ENCODE measurements at regions not wholly inside any gene's neighbourhood (a gene's known extent, or its start where the extent isn't known, plus 50 kb on each side); places are given as distances from the start of the nearest gene placed in this dataset.

- no peak for TF ChIP-seq CTCF (IDR thresholded peaks at IDR 0.05; ENCODE audit: low read depth, low read length, missing control alignments)
- H3K27me3 ChIP-seq (replicated peaks) = no peaks in the 10 kb centered on the region
- no peak overlapping the region for H3K4me3 ChIP-seq (ENCODE audit: low read depth, low read length)
- no peak for DNase-seq
- no peaks in the 10 kb centered on the region for H3K36me3 ChIP-seq (replicated peaks)
- in situ Hi-C loops (cut with HindIII; ENCODE audit: low pct_ligation_motif_present, low sequenced_read_pairs) = no loop called here
- no peak overlapping the region for H3K27ac ChIP-seq
Measured at GRCh38 chr5:144882739-144883283, 712.1 kb downstream of the KCTD16 start.

GRCh38 chr5:144880513-144880912, 709.8 kb downstream of the KCTD16 start:
- Histone ChIP-seq H3K27me3 (replicated peaks) (no peaks in the 10 kb centered on the region), H3K27ac (no peak overlapping the region), H3K36me3 (replicated peaks) (no peaks in the 10 kb centered on the region), H3K4me3 (ENCODE audit: low read depth, low read length) (no peak overlapping the region)
- no peak for DNase-seq
- no peak for TF ChIP-seq CTCF (IDR thresholded peaks at IDR 0.05; ENCODE audit: low read depth, low read length, missing control alignments)
- in situ Hi-C loops (cut with HindIII; ENCODE audit: low pct_ligation_motif_present, low sequenced_read_pairs) = no loop called here

- DNase-seq = no peak
- in situ Hi-C loops (cut with HindIII; ENCODE audit: low pct_ligation_motif_present, low sequenced_read_pairs) = no loop called here
- Histone ChIP-seq H3K27me3 (replicated peaks) (no peaks in the 10 kb centered on the region), H3K36me3 (replicated peaks) (no peaks in the 10 kb centered on the region), H3K27ac (no peak overlapping the region), H3K4me3 (ENCODE audit: low read depth, low read length) (no peak overlapping the region)
- TF ChIP-seq CTCF (IDR thresholded peaks at IDR 0.05; ENCODE audit: low read depth, low read length, missing control alignments) = no peak
Measured at GRCh38 chr5:144876990-144877389, 706.3 kb downstream of the KCTD16 start.

GRCh38 chr5:144873076-144873475, 702.4 kb downstream of the KCTD16 start:
- no peaks in the 10 kb centered on the region for H3K27me3 ChIP-seq (replicated peaks)
- H3K27ac ChIP-seq = no peak overlapping the region
- no peak for DNase-seq
- H3K36me3 ChIP-seq (replicated peaks) = no peaks in the 10 kb centered on the region
- no peak overlapping the region for H3K4me3 ChIP-seq (ENCODE audit: low read depth, low read length)
- in situ Hi-C loops (cut with HindIII; ENCODE audit: low pct_ligation_motif_present, low sequenced_read_pairs) = no loop called here
- TF ChIP-seq CTCF (IDR thresholded peaks at IDR 0.05; ENCODE audit: low read depth, low read length, missing control alignments) = no peak

- no peak overlapping the region for H3K4me3 ChIP-seq (ENCODE audit: low read depth, low read length)
- in situ Hi-C loops (cut with HindIII; ENCODE audit: low pct_ligation_motif_present, low sequenced_read_pairs) = no loop called here
Measured at GRCh38 chr5:144864118-144864517, 693.4 kb downstream of the KCTD16 start.

More at GRCh38 chr5:144864118-144864517, 693.4 kb downstream of the KCTD16 start:
- TF ChIP-seq CTCF (IDR thresholded peaks at IDR 0.05; ENCODE audit: low read depth, low read length, missing control alignments) = no peak
- H3K27me3 ChIP-seq (replicated peaks) = no peaks in the 10 kb centered on the region
- no peak overlapping the region for H3K27ac ChIP-seq
- no peak for DNase-seq
- H3K36me3 ChIP-seq (replicated peaks) = no peaks in the 10 kb centered on the region
